Inferior parietal cortex (tissue), 1 donor: ENCODE measurements at regions not wholly inside any gene's neighbourhood (a gene's known extent, or its start where the extent isn't known, plus 50 kb on each side); places are given as distances from the start of the nearest gene placed in this dataset.

Source experiments
- DNase-seq: peaks from one replicate; pipeline ENCODE4 v3.0.0-alpha.2; 2016; ENCODE audit errors: extremely low spot score

DNA sequence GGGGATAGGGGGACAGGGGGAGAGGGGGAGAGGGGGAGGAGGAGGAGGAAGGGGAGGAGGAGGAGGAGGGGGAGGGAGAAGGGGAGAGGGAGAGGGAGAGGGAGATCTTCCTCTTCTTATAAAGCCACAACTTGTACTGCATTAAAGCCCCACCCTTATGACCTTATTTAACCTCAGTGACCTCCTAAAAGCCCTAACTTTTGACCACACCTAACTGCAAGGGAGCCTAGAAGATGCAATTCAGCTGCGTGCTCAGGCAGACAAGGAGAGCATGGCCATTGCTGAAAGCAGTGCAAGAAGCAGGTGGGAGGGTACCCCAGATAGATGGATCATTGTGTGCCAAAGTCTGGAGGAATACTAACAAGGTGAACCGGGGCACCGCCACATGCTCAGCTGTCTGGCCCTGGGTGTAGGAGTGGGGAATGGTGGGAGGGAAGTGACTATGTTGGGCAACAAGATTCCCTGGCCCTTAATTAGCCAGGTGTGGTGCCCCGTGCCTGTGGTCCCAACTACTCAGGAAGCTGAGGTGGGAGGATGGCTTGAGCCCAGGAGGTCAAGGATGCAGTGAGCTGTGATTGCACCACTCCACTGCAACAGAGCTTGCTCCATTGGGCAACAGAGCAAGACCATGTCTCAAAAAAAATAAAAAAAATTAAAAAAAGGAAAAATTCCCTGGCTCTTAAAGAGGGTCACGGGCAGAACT is 125.4 kb upstream of the BOD1 start:
- DNase-seq = no peak

DNA sequence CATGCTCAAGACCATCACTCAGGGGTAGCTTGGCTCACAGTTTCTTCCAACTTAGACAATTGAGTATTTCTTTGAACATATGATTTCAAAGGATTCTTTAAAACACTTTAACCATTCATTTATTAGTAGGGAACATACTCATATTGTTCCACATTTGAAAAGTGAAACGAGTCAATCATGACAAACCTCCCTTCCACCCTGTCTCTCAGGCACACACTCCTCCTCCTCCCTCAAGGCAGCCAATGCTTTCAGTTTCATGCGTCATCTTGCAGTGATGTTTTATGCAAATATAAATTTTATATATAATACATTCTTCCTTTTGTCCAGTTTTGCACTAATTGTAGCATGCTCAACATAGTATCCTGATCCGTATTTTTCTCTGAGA is 126.0 kb upstream of the BOD1 start:
- no peak for DNase-seq

DNA sequence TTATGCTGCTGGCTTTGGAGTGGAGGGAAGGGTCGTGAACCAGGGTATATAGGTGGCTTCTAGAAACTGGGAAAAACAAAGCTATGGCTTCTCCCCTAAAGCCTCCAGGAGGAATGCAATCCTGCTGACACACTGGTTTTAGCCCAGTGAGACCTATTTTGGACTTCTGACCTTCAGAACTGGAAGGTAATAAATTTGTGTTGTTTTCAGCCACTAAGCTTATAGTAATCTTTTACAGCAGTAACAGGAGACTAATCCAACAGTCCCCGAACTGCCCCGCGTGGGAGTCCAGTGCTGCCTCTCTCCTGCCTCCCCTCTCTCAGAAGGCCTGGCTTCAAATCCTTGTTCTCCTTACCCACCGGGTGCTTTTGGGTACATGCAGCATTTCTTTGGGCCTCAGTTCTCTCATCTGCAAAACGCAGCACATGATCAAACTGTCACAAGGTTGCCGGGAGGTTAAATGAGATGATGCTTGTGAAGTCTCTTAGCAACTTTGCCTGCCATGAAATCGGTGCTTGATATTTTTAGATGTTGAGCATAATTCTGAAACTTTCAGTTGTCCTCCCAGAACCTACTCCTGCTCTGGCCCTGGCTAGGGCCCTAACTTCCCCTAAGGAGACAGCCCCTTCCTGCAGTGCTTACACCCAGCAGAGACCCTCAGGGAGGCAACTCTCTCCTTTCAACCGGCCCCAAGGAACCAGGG is 127.3 kb upstream of the BOD1 start:
- no peak for DNase-seq

DNA sequence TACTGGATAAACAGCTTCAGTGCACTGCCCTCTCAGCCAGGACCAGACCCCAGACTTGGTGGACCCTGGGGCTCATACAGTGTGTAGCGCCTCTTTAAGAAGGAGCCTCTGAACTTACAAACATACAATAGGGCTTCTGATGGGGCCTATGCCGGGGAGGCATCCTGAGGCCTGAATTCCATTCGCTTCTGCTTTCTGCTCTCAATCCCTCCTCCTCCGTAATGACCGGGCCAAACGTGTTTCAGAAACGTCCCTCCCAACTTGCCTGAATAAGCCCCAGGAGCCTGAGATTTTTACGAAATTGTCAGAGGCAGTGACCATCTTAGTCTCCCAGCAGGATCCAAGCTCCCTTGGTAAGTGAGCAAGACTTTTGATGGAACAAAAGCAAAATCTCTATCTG is 128.1 kb upstream of the BOD1 start:
- DNase-seq = no peak

DNA sequence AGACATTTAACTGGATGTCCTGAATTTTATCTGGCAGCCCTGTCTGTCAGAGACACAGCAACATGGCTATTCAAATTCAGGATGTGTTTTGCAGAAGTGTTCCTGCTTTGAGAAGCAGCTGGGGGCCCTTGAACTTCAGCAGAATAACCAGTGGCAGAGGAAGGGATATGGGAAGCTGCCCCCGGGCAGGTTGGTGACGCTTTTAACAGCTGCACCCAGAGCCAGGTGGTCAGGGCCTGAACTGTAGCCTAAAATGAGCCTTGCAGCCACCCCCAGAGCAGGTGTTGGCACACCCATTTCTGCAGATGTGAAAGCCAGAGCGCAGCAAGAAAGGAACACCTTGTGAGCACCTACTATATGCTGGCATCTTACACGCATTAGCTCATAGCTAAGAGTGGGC is 128.7 kb upstream of the BOD1 start:
- DNase-seq = no peak

DNA sequence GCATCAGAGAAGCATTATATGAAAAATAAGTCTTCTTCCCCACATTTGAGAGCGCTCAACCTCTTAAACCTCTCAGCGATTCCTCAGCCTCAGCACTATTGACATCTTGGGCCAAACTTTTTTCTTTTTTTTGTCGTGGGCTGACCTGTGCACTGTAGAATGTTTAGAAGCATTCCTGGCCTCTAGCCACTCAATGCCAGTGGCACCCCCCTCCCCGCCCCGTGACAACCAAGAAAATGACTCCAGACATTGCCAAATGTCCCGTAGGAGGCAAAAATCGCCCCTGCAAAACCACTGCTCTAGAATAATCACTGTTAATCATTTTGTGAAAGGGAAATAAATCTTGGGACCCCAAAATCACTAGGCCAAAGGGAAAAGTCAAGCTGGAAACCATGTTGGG is 129.1 kb upstream of the BOD1 start:
- no peak for DNase-seq

DNA sequence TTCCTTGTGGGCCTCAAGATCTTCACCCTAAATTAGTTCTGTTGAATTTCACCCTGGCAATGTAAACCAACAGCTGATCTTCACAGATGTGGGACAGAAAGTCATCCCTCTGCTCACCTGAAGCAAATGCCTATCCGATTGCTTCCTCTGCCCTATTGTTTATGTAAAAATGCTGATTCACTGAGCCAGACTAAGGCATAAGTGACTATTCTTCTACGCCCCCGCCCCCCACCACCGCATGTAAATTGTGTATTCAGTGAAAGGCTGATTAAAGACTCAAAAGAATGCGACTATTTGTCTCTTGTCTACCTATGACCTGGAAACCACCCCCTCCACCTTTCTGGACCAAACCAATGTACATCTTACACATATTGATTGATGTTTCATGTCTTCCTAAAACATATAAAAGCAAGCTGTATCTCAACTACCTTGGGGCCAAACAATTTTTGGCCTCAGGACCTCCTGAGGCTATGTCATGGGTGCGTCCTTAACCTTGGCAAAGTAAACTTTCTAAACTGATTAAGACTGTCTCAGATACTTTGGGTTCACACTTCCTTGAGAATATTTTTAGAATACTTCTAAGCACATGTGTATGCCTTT is 129.7 kb upstream of the BOD1 start:
- DNase-seq = no peak

DNA sequence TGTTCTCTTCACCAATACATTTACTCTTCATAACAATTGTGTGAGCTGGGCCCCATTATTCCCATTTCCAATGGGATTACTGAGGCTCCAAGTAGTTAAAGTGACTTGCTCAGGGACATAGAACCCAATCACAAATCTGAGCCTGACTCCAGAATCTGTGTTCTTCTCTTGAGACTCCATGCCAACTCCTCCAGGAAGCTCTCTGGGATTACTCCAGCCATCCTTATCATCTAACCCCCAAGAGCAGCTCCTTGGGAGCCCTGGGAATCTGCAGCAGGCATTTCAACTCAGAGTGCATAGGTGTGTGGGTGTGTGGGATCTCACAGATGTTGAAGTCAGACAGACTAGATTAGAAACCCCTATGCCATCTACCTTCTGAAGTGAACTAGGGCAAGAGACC is 131.4 kb upstream of the BOD1 start:
- no peak for DNase-seq

DNA sequence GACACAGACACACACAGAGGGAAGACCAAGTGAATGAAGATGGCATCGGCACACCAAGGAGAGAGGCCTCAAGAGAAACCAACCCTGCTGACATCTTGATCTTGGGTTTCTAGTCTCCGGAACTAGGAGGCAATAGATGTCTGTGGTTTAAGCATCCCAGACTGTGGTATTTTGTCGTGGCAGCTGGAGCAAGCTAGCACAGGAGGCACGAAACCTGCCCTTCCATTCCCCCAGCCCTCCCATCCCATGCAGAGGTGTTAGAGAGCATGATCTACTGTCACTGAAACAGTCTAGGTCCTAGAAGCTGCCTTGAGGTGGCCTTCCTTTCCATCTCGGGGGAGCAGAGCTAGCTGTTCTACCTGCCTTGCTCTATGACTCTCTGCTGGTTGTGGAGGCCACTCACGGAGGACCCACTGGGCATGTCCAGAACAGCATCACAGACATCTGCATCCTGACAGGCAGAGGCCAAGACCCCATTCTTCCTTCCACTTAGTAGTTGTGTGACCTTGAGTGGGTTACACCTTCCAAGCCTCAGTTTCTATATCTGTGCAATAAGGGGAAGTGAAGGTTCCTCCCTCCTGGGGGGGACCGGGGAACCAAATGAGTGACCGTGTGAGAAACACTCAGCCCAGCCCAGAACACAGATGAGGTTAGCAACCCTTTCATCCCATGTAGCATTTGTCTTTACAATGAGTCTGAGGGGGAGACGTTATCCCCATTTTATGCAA is 134.3 kb upstream of the BOD1 start:
- DNase-seq = no peak

DNA sequence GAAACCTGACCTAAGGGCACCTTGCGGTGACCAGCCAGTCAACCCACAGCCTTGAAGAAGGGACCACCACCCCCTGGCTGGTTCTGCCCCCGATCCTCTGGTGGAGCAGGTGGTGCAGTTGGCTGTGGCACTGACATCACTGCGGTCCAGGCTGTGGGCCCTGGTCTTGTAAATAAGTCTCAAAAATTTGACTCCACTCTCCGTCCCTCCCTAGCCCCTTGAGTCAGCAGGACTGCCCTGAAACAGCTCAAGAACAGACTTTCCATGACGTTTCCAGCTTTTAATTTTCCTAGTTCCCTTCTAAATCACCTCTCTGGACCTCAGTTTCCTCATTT is 134.8 kb upstream of the BOD1 start:
- no peak for DNase-seq

DNA sequence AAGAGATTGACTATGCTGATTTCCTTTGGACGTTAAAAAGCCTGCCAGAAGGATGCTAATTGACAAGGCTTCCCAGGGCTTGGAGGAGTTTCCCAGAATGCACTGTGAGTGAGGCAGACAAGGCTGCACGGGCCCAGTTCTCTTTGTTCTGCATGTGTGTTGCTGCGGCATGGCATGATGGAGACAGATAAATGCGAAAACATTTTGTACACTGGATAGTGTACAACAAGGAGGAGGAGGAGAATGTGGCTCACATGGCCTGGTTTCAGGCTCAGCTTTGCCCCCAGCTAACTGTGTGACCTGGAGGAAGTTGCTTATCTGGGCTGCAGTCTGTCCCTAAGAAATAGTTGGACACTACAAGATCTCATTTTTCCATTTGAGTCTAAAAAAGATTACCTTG is 135.5 kb upstream of the CPEB4 start:
- no peak for DNase-seq

DNA sequence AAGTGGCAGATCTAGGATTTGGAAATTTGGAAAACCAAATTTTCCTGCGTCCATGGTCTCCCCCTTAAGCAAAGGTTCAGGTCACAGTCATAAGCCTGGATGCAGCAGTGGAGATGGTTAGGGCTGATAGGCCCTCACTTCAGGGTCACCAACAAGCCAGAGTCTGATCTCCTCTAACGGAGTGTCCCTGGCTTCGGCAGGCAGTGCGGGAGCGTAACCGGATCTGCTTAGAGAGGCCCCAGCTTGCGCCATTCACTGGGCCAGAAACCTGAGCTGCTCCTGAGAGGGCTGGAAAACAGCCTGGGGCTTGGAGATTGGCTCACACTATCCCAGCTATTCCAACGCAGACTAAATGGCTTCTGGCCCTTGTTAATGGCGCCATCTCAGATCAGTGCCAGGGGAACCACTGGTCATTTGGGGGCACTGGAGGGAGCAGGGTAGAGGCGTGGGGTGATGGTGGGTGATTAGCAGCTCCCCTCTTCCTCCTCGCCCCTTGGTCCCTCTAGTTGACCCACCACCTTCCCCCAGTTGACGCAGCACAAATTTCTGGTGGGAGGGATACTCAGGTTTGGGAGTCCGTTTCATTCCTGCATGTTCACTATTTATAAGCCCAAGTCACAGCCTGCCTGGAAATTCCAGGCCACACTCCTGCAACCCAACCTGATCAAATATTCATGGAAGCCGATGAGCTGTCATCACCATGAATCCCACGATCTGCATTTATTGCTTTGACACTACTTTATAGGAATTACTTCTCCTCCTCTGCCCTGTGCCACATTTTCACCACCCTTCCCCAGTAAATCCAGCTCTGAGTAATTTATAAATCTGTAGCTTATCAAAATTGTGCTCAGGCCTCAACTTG is 134.6 kb upstream of the CPEB4 start:
- no peak for DNase-seq

DNA sequence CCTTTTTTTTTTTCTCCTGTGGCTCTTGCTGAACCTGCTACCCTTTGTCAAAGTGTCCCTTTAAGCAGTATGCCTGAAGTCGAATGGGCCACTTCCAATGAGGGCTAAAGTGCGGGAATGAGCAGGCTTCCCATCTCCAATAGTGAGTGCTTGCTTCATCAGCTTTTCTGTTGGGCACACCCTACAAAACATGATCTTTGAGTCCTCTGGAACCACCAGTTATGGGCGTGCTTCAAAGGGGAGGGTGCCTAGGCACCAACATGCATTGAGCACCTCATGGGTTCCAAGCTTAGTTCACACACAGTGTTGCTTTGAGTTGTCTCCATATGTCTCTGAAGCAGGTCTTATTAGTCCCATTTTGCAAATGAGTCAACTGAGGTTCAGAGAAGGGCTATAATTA is 132.8 kb upstream of the CPEB4 start:
- DNase-seq = no peak

DNA sequence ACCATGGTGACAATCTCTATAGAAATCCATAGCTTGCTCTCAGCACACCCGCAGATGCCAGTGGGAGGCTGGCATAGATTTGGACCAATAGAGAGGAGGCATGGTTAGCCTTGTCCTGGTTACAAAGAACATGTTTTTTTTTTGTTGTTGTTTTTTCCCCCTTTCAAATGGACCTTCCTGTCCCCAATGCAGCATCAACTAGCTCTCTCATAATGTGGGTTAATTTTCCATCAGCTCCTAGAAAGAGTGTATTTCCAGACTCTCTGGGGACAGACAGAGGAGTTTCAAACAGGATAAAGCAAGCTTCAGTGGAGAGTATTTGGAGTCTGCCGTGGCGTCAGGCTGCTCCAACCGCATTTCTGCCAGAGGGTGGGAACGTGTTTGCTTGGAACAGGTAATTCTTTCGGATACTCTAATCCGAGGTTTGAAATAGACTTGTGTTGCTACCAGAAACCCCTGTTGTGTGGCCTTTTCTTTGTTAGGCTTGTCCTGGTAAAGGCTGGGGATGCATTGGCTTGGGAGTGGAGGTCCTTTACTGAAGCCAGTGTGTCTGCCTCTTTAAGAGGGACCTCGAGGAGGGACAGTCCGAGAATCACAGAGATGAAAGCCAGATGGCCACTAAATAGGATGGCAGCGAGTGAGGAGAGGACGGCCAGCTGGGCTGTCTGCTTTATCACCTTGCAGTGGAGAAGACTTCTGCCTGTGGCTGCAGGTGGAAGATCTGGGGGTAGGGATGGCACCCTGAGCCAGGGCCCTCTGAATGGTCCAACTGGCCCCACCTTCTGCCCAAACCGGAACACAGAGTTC is 130.5 kb upstream of the CPEB4 start:
- DNase-seq = no peak

DNA sequence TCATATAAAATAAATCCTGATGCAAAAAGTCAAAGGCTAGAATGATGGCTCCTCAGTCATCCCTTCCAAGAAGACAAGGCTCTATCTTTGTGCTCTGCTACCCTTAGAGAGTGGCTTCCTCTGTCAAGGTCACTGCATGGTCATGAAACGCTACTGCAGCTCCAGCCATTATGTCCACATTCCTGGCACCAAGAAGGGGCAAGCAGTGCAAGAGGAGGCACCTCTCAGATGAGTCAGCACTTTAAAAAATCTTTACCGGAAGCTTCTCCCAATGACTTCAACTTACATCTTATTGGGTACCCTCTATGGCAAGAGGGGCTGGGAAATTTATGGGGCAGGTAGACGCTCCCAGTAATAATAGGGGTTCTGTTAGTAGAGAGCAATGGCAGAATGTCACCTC is 129.5 kb upstream of the CPEB4 start:
- no peak for DNase-seq

DNA sequence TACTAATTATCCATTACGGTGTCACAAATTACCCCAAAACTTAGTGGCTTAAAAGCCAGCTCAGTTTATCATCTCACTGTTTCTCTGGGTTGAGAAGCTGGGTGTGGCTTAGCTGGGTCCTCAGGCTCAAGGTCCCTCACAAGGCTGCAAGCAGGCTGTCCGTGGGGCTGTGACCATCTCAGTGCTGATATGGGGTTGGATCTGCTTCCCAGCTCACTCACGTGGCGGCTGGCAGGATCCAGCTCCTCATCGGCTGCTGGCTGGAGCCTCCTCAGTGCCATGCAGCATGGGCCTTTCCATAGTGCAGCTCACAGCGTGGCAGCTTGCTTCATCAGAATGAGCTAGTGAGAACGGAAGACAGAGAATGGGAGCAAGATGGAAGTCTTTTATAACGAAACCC is 128.5 kb upstream of the CPEB4 start:
- DNase-seq = no peak

DNA sequence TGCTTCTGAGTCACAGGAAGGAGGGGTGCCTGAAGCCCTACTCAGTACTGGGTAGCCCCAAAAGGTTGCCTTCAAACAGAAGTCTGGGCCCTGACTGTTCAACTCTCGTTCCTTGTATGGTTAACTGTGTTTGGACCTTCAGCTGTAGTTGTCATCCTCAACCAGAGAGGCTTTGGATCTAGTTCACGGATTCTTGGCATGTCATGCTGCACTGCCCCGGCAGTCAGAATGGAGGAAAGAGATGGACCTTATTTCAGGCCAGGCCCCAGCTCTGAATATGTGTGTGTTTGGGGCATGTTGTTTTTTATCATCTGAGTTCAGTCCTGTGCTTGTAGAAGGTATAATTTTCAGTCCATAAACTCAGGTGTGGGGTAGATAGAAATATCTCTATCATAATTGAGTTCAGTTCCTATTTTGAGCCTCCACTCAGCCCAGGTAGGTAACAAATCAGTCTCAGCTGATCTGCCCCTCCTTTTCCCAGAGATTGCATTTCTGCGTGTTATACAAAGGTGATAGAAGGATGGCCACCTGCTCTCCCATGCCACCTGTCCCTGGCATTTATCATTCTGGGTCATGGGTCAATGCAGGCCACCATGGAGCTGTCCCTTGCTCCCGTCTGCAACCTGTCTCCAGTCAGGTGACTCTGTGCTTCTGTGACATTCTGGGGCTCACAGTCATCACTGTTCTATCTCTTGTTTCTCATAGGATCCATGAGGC is 127.5 kb upstream of the CPEB4 start:
- no peak for DNase-seq

DNA sequence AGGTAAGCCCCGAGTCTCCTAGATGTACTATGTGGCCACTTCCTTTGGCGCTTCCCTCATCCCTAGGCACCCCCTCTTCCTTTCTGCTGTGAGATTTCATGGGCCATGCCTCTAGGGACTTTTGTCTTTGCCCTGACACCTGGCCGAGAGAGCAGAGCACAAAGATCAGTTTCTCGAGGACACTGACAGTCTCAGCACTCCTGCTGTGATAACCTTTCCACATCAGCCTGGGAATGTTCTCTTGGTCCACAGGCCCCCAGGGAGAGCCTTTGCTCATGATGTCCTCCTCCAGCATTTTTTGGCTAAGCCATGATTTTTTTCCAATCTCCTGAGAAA is 127.0 kb upstream of the CPEB4 start:
- no peak for DNase-seq

DNA sequence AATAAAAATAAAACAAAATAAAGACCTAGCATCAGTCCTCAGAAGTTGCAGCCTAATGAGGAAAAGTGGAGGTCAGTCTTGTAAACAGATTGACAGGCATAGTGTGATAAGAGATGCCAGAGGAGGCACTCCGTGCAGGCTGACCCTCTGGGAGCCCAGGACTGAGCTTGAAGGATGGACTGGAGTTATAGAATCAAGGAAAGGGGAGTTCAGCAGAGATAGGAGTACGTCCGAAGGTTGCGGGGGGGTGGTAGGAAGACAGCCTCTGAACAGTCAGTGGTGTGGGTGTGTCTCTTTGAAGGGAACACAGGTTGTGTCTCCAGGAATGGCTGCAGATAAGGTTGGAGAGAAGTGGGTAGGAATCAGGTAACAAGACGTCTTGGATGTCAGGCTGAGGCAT is 126.1 kb upstream of the CPEB4 start:
- no peak for DNase-seq

DNA sequence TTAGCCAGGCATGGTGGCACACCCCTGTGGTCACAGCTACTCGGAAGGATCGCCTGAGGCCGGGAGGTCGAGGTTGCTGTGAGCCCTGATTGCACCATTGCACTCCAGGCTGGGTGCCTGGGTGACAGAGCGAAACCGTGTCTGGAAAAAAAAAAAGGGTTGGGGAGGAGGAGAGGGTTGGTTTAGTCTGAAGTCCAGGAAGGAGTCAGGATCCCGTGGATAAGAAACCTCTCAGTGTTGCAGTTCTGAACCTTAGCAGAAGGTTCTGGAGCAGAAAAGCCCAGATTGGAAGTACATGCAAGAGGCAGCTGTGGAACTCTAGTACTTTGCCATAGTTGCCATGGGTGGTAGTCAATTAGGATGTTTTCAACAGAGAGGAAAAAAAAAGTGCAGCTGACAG is 125.2 kb upstream of the CPEB4 start:
- DNase-seq = no peak

DNA sequence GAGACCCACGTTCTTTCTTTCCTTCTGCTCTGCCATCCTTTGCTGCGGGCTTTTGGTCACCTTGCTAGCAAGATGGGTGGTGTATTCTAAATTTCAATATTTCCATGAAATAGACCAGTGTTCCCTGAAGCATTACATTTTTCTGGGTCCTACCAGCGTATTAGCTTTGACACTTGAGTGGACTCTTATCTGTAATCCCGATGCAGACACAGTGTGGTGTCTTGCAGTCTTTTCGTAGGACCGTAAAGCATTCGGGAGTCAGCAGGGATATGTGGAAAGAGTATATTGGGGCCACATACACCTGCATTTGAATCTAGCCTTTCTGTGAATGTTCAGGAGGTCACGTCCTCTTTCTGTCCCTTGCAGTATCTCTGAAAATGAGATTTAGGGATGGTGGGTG is 124.7 kb upstream of the CPEB4 start:
- no peak for DNase-seq
